ENCODE measurements at regions not wholly inside any gene's neighbourhood (a gene's known extent, or its start where the extent isn't known, plus 50 kb on each side); places are given as distances from the start of the nearest gene placed in this dataset.
"Not testable (repeated sequence)": the region's sequence is repeated elsewhere in the genome, so short reads cannot be mapped to it uniquely, and the experiment has no call there.

- Histone ChIP-seq H4K20me1 (ENCODE audit: control insufficient read depth, insufficient read depth, low read depth, low read length) (no peaks in the 10 kb centered on the region), H3K4me1 (ENCODE audit: control insufficient read depth, low read length) (no peaks in the 10 kb centered on the region), H3K27ac (ENCODE audit: low read depth, low read length) (no peak overlapping the region), H3K27me3 (ENCODE audit: control insufficient read depth, low read length) (no peaks in the 10 kb centered on the region), H3K36me3 (ENCODE audit: control insufficient read depth, low read length) (no peaks in the 10 kb centered on the region), H3F3A (ENCODE audit: control insufficient read depth, insufficient read depth) (no peaks in the 10 kb centered on the region), H3K9me2 (replicated peaks; ENCODE audit: control insufficient read depth, low read length) (no peaks in the 10 kb centered on the region), H3K79me2 (ENCODE audit: control insufficient read depth, low read length) (no peaks in the 10 kb centered on the region), H3K4me3 (ENCODE audit: low read length) (no peak overlapping the region), H3K4me2 (ENCODE audit: low read length) (no peak overlapping the region), H3K9me3 (ENCODE audit: control insufficient read depth, insufficient read depth, low read length) (no peaks in the 10 kb centered on the region)
- TF ChIP-seq CTCF (IDR thresholded peaks at IDR 0.05; ENCODE audit: low read depth, low read length, poor library complexity, severe bottlenecking) (no peak), EZH2phosphoT487 (IDR thresholded peaks at IDR 0.05; ENCODE audit: borderline replicate concordance, low read length) (no peak)
Observed at GRCh38 chr1:213535679-213536078, 452.1 kb upstream of the PROX1 start.

GRCh38 chr1:213538251-213538650 is 449.5 kb upstream of the PROX1 start:
- Histone ChIP-seq H3K9me3 (ENCODE audit: control insufficient read depth, insufficient read depth, low read length) (no peaks in the 10 kb centered on the region), H3K27ac (ENCODE audit: low read depth, low read length) (no peak overlapping the region), H3K36me3 (ENCODE audit: control insufficient read depth, low read length) (no peaks in the 10 kb centered on the region), H3K9me2 (replicated peaks; ENCODE audit: control insufficient read depth, low read length) (no peaks in the 10 kb centered on the region), H3K4me2 (ENCODE audit: low read length) (no peak overlapping the region), H3K79me2 (ENCODE audit: control insufficient read depth, low read length) (no peaks in the 10 kb centered on the region), H3K4me1 (ENCODE audit: control insufficient read depth, low read length) (no peaks in the 10 kb centered on the region), H3F3A (ENCODE audit: control insufficient read depth, insufficient read depth) (no peaks in the 10 kb centered on the region), H3K4me3 (ENCODE audit: low read length) (no peak overlapping the region), H3K27me3 (ENCODE audit: control insufficient read depth, low read length) (no peaks in the 10 kb centered on the region), H4K20me1 (ENCODE audit: control insufficient read depth, insufficient read depth, low read depth, low read length) (no peaks in the 10 kb centered on the region)
- TF ChIP-seq CTCF (IDR thresholded peaks at IDR 0.05; ENCODE audit: low read depth, low read length, poor library complexity, severe bottlenecking) (no peak), EZH2phosphoT487 (IDR thresholded peaks at IDR 0.05; ENCODE audit: borderline replicate concordance, low read length) (no peak)

GRCh38 chr1:213539464-213539863 is 448.3 kb upstream of the PROX1 start:
- H3K27ac ChIP-seq (ENCODE audit: low read depth, low read length): no peak overlapping the region
- H3K4me2 ChIP-seq (ENCODE audit: low read length): no peak overlapping the region
- no peaks in the 10 kb centered on the region for H3K9me2 ChIP-seq (replicated peaks; ENCODE audit: control insufficient read depth, low read length)
- H3K4me3 ChIP-seq (ENCODE audit: low read length): no peak overlapping the region
- H3K27me3 ChIP-seq (ENCODE audit: control insufficient read depth, low read length): no peaks in the 10 kb centered on the region
- no peaks in the 10 kb centered on the region for H3K79me2 ChIP-seq (ENCODE audit: control insufficient read depth, low read length)
- H3K36me3 ChIP-seq (ENCODE audit: control insufficient read depth, low read length): no peaks in the 10 kb centered on the region
- no peaks in the 10 kb centered on the region for H3F3A ChIP-seq (ENCODE audit: control insufficient read depth, insufficient read depth)
- no peaks in the 10 kb centered on the region for H4K20me1 ChIP-seq (ENCODE audit: control insufficient read depth, insufficient read depth, low read depth, low read length)
- no peaks in the 10 kb centered on the region for H3K9me3 ChIP-seq (ENCODE audit: control insufficient read depth, insufficient read depth, low read length)
- no peaks in the 10 kb centered on the region for H3K4me1 ChIP-seq (ENCODE audit: control insufficient read depth, low read length)
- no peak for TF ChIP-seq EZH2phosphoT487 (IDR thresholded peaks at IDR 0.05; ENCODE audit: borderline replicate concordance, low read length)
- no peak for TF ChIP-seq CTCF (IDR thresholded peaks at IDR 0.05; ENCODE audit: low read depth, low read length, poor library complexity, severe bottlenecking)

- Histone ChIP-seq H4K20me1 (ENCODE audit: control insufficient read depth, insufficient read depth, low read depth, low read length) (no peaks in the 10 kb centered on the region), H3K27ac (ENCODE audit: low read depth, low read length) (no peak overlapping the region), H3K27me3 (ENCODE audit: control insufficient read depth, low read length) (no peaks in the 10 kb centered on the region), H3K4me2 (ENCODE audit: low read length) (no peak overlapping the region), H3K79me2 (ENCODE audit: control insufficient read depth, low read length) (no peaks in the 10 kb centered on the region), H3K9me2 (replicated peaks; ENCODE audit: control insufficient read depth, low read length) (no peaks in the 10 kb centered on the region), H3F3A (ENCODE audit: control insufficient read depth, insufficient read depth) (no peaks in the 10 kb centered on the region), H3K36me3 (ENCODE audit: control insufficient read depth, low read length) (no peaks in the 10 kb centered on the region), H3K4me1 (ENCODE audit: control insufficient read depth, low read length) (no peaks in the 10 kb centered on the region), H3K9me3 (ENCODE audit: control insufficient read depth, insufficient read depth, low read length) (no peaks in the 10 kb centered on the region), H3K4me3 (ENCODE audit: low read length) (no peak overlapping the region)
- TF ChIP-seq EZH2phosphoT487 (IDR thresholded peaks at IDR 0.05; ENCODE audit: borderline replicate concordance, low read length) (no peak), CTCF (IDR thresholded peaks at IDR 0.05; ENCODE audit: low read depth, low read length, poor library complexity, severe bottlenecking) (no peak)
Observed at GRCh38 chr1:213541641-213542040, 446.1 kb upstream of the PROX1 start.

- not testable (repeated sequence) for H3K27ac ChIP-seq (ENCODE audit: low read depth, low read length); H3K9me2 ChIP-seq (replicated peaks; ENCODE audit: control insufficient read depth, low read length); H3K79me2 ChIP-seq (ENCODE audit: control insufficient read depth, low read length); H4K20me1 ChIP-seq (ENCODE audit: control insufficient read depth, insufficient read depth, low read depth, low read length); H3F3A ChIP-seq (ENCODE audit: control insufficient read depth, insufficient read depth); H3K4me2 ChIP-seq (ENCODE audit: low read length); H3K4me1 ChIP-seq (ENCODE audit: control insufficient read depth, low read length); H3K9me3 ChIP-seq (ENCODE audit: control insufficient read depth, insufficient read depth, low read length); H3K4me3 ChIP-seq (ENCODE audit: low read length); H3K36me3 ChIP-seq (ENCODE audit: control insufficient read depth, low read length); H3K27me3 ChIP-seq (ENCODE audit: control insufficient read depth, low read length)
Observed at GRCh38 chr1:213545181-213545580, 442.6 kb upstream of the PROX1 start.
